Activated CD8-positive, alpha-beta T cell treated with anti-CD3 and anti-CD28 coated beads, Interleukin-2, amount 10 ng/mL, durations not matched to agents 7 days and 5 days (primary cell): ENCODE measurements at regions not wholly inside any gene's neighbourhood (a gene's known extent, or its start where the extent isn't known, plus 50 kb on each side); places are given as distances from the start of the nearest gene placed in this dataset.

Experiments
- ATAC-seq: fragments of 150-1000 bp; cut with Tn5 transposase; one replicate; pipeline ENCODE4 v1.10.0; 2021; ENCODE audit warnings: moderate library complexity
- CTCF ChIA-PET: fragments of 350-600 bp; sonication (Branson Sonifier 250); formaldehyde crosslinking; loops from one replicate; lab custom pipeline; 2021; ENCODE audit warnings: antibody characterized with exemption; lab: Charles Lee
- POLR2A ChIA-PET: fragments of 350-600 bp; sonication (Branson Sonifier 250); formaldehyde crosslinking; loops from one replicate; lab custom pipeline; 2021; ENCODE audit warnings: antibody characterized with exemption; lab: Charles Lee
- DNase-seq: peaks from one replicate; pipeline ENCODE4 v3.0.0-alpha.2; 2020
- H3K27ac Mint-ChIP-seq: one replicate; pipeline ENCODE4 v1.8.0; 2021; ENCODE audit warnings: mild to moderate bottlenecking, mixed read lengths
- H3K27me3 Mint-ChIP-seq: one replicate; pipeline ENCODE4 v1.8.0; 2021; ENCODE audit warnings: low read depth, mixed read lengths
- H3K36me3 Mint-ChIP-seq: one replicate; pipeline ENCODE4 v1.8.0; 2021; ENCODE audit warnings: low read depth, mixed read lengths
- H3K4me1 Mint-ChIP-seq: one replicate; pipeline ENCODE4 v1.8.0; 2021; ENCODE audit warnings: low read depth, mixed read lengths
- H3K4me3 Mint-ChIP-seq: one replicate; pipeline ENCODE4 v1.8.0; 2021; ENCODE audit warnings: mild to moderate bottlenecking, mixed read lengths
- H3K9me3 Mint-ChIP-seq: one replicate; pipeline ENCODE4 v1.8.0; 2022; ENCODE audit warnings: mixed read lengths; ENCODE audit not compliant: insufficient read depth

- POLR2A ChIA-PET = no interaction called here
- Mint-ChIP-seq H3K9me3 (no peaks in the 10 kb centered on the region), H3K36me3 (no peaks in the 10 kb centered on the region), H3K4me1 (no peaks in the 10 kb centered on the region), H3K27ac (no peak overlapping the region), H3K4me3 (no peak overlapping the region), H3K27me3 (no peaks in the 10 kb centered on the region)
- DNase-seq (no peak), ATAC-seq (no peak)
- CTCF ChIA-PET = no interaction called here
Observed at GRCh38 chr2:208618220-208618619, 211.6 kb downstream of the PTH2R start.

- Mint-ChIP-seq H3K4me1 (no peaks in the 10 kb centered on the region), H3K27ac (no peak overlapping the region), H3K9me3 (no peaks in the 10 kb centered on the region), H3K4me3 (no peak overlapping the region), H3K27me3 (no peaks in the 10 kb centered on the region), H3K36me3 (no peaks in the 10 kb centered on the region)
- CTCF ChIA-PET = no interaction called here
- POLR2A ChIA-PET = no interaction called here
- ATAC-seq (no peak), DNase-seq (no peak)
Observed at GRCh38 chr2:208619993-208620392, 213.4 kb downstream of the PTH2R start.

- H3K9me3 Mint-ChIP-seq = no peaks in the 10 kb centered on the region
- CTCF ChIA-PET = no interaction called here
Observed at GRCh38 chr2:208620487-208620978, 213.9 kb downstream of the PTH2R start.

GRCh38 chr2:208627110-208627884, 220.7 kb downstream of the PTH2R start:
- CTCF ChIA-PET = no interaction called here
- Mint-ChIP-seq H3K4me1 (no peaks in the 10 kb centered on the region), H3K27ac (no peak overlapping the region), H3K27me3 (no peaks in the 10 kb centered on the region), H3K36me3 (no peaks in the 10 kb centered on the region), H3K9me3 (no peaks in the 10 kb centered on the region), H3K4me3 (no peak overlapping the region)
- no peak for ATAC-seq
- DNase-seq = no peak
- POLR2A ChIA-PET = no interaction called here

More at GRCh38 chr2:208620487-208620978, 213.9 kb downstream of the PTH2R start:
- no peak for ATAC-seq
- no peaks in the 10 kb centered on the region for H3K36me3 Mint-ChIP-seq
- H3K4me3 Mint-ChIP-seq = no peak overlapping the region
- H3K27ac Mint-ChIP-seq = no peak overlapping the region
- no peaks in the 10 kb centered on the region for H3K4me1 Mint-ChIP-seq
- POLR2A ChIA-PET = no interaction called here
- no peaks in the 10 kb centered on the region for H3K27me3 Mint-ChIP-seq
- DNase-seq = no peak

GRCh38 chr2:208627916-208628315, 221.3 kb downstream of the PTH2R start:
- Mint-ChIP-seq H3K9me3 (no peaks in the 10 kb centered on the region), H3K36me3 (no peaks in the 10 kb centered on the region), H3K27ac (no peak overlapping the region), H3K27me3 (no peaks in the 10 kb centered on the region), H3K4me1 (no peaks in the 10 kb centered on the region), H3K4me3 (no peak overlapping the region)
- DNase-seq (no peak), ATAC-seq (no peak)
- ChIA-PET CTCF (no interaction called here), POLR2A (no interaction called here)

GRCh38 chr2:208638059-208638458, 231.5 kb downstream of the PTH2R start:
- Mint-ChIP-seq H3K4me1 (no peaks in the 10 kb centered on the region), H3K27ac (no peak overlapping the region), H3K4me3 (no peak overlapping the region), H3K9me3 (no peaks in the 10 kb centered on the region), H3K27me3 (no peaks in the 10 kb centered on the region), H3K36me3 (no peaks in the 10 kb centered on the region)
- ChIA-PET POLR2A (no interaction called here), CTCF (no interaction called here)
- DNase-seq (no peak), ATAC-seq (no peak)

GRCh38 chr2:208642125-208642779, 235.7 kb downstream of the PTH2R start:
- ATAC-seq = no peak
- ChIA-PET CTCF (no interaction called here), POLR2A (no interaction called here)
- Mint-ChIP-seq H3K9me3 (no peaks in the 10 kb centered on the region), H3K36me3 (no peaks in the 10 kb centered on the region), H3K27ac (no peak overlapping the region), H3K4me3 (no peak overlapping the region), H3K4me1 (no peaks in the 10 kb centered on the region), H3K27me3 (no peaks in the 10 kb centered on the region)
- no peak for DNase-seq

GRCh38 chr2:208643145-208643544, 236.6 kb downstream of the PTH2R start:
- Mint-ChIP-seq H3K36me3 (no peaks in the 10 kb centered on the region), H3K4me1 (no peaks in the 10 kb centered on the region), H3K27me3 (no peaks in the 10 kb centered on the region), H3K9me3 (no peaks in the 10 kb centered on the region), H3K4me3 (no peak overlapping the region), H3K27ac (no peak overlapping the region)
- no peak for ATAC-seq
- ChIA-PET POLR2A (no interaction called here), CTCF (no interaction called here)
- no peak for DNase-seq

GRCh38 chr2:208645226-208645625, 238.6 kb downstream of the PTH2R start:
- H3K4me3 Mint-ChIP-seq = no peak overlapping the region
- H3K27me3 Mint-ChIP-seq = no peaks in the 10 kb centered on the region
- ChIA-PET CTCF (no interaction called here), POLR2A (no interaction called here)
- H3K27ac Mint-ChIP-seq = no peak overlapping the region
- DNase-seq (no peak), ATAC-seq (no peak)
- no peaks in the 10 kb centered on the region for H3K36me3 Mint-ChIP-seq
- H3K4me1 Mint-ChIP-seq = no peaks in the 10 kb centered on the region
- H3K9me3 Mint-ChIP-seq = no peaks in the 10 kb centered on the region

GRCh38 chr2:208648368-208648767, 241.8 kb downstream of the PTH2R start:
- H3K27me3 Mint-ChIP-seq = no peaks in the 10 kb centered on the region
- ChIA-PET CTCF (no interaction called here), POLR2A (no interaction called here)
- H3K27ac Mint-ChIP-seq = no peak overlapping the region
- H3K36me3 Mint-ChIP-seq = no peaks in the 10 kb centered on the region
- DNase-seq = no peak
- H3K9me3 Mint-ChIP-seq = no peaks in the 10 kb centered on the region
- no peak overlapping the region for H3K4me3 Mint-ChIP-seq
- no peaks in the 10 kb centered on the region for H3K4me1 Mint-ChIP-seq
- no peak for ATAC-seq

GRCh38 chr2:208653383-208653782, 246.8 kb downstream of the PTH2R start:
- no peak overlapping the region for H3K27ac Mint-ChIP-seq
- POLR2A ChIA-PET = no interaction called here
- CTCF ChIA-PET = no interaction called here

GRCh38 chr2:208654056-208654455, 247.5 kb downstream of the PTH2R start:
- POLR2A ChIA-PET = no interaction called here
- H3K27ac Mint-ChIP-seq = no peak overlapping the region
- no peaks in the 10 kb centered on the region for H3K4me1 Mint-ChIP-seq
- no peaks in the 10 kb centered on the region for H3K9me3 Mint-ChIP-seq
- CTCF ChIA-PET = no interaction called here
- no peak overlapping the region for H3K4me3 Mint-ChIP-seq
- no peak for DNase-seq
- no peaks in the 10 kb centered on the region for H3K36me3 Mint-ChIP-seq
- H3K27me3 Mint-ChIP-seq = no peaks in the 10 kb centered on the region
- no peak for ATAC-seq

More at GRCh38 chr2:208653383-208653782, 246.8 kb downstream of the PTH2R start:
- Mint-ChIP-seq H3K9me3 (no peaks in the 10 kb centered on the region), H3K4me1 (no peaks in the 10 kb centered on the region), H3K27me3 (no peaks in the 10 kb centered on the region), H3K36me3 (no peaks in the 10 kb centered on the region), H3K4me3 (no peak overlapping the region)
- DNase-seq (no peak), ATAC-seq (no peak)
